GM12878 (cell line): ENCODE measurements at regions not wholly inside any gene's neighbourhood (a gene's known extent, or its start where the extent isn't known, plus 50 kb on each side); places are given as distances from the start of the nearest gene placed in this dataset.

Source experiments
- ATAC-seq: fragments of 200-7000 bp; cut with Tn5 transposase; 3 replicates; pipeline ENCODE4 v1.9.1; 2020; ENCODE audit warnings: mild to moderate bottlenecking, moderate library complexity
- BruUV-seq: library from RNA; stranded (reverse); fragments of 400-500 nt; replicated peaks from 2 replicates; lab custom pipeline; 2021; lab: Mats Ljungman, UMichigan
- CTCF ChIA-PET: fragments of 300-600 bp; sonication (Branson Sonifier 250); formaldehyde crosslinking; extraction: SDS; loops from one replicate; lab custom pipeline; 2021; ENCODE audit warnings: inconsistent platforms; lab: Yijun Ruan, JAX
- POLR2A ChIA-PET: fragments of 350-600 bp; formaldehyde crosslinking; extraction: SDS; loops from one replicate; lab custom pipeline; 2021; ENCODE audit warnings: inconsistent platforms; lab: Charles Lee
- RAD21 ChIA-PET: fragments of 300-600 bp; sonication (Branson Sonifier 250); formaldehyde crosslinking; loops from one replicate; lab custom pipeline; 2023; ENCODE audit warnings: antibody characterized with exemption; ENCODE audit not compliant: unreplicated experiment; lab: Charles Lee
- SMC1A ChIA-PET: fragments of 300-600 bp; sonication (Branson Sonifier 250); formaldehyde crosslinking; loops from one replicate; lab custom pipeline; 2023; ENCODE audit not compliant: unreplicated experiment, uncharacterized antibody; lab: Charles Lee
- DNase-seq: peaks from one replicate; pipeline ENCODE4 v3.0.0-alpha.2; 2011; ENCODE audit warnings: low read depth, low spot score
- FAIRE-seq: peaks from 3 replicates; lab custom pipeline; 2011; peaks lifted over from hg19 to GRCh38; lab: Jason Lieb, UNC
- H2AFZ ChIP-seq: 2 replicates; pipeline ENCODE4 v1.6.0; 2011; ENCODE audit warnings: low read depth, low read length, control low read depth; ENCODE audit not compliant: control insufficient read depth
- H3K27ac ChIP-seq: 2 replicates; pipeline ENCODE4 v1.5.1; 2011; ENCODE audit warnings: control low read depth; ENCODE audit not compliant: control insufficient read depth, insufficient read depth
- H3K27me3 ChIP-seq, 2 experiments: replicated peaks in 1 of 2; 2 replicates each; pipeline versions ENCODE4 v1.6.0 to v1.6.1; 2011; ENCODE audit warnings: low read length in 1 of 2; ENCODE audit not compliant: control insufficient read depth in 2 of 2, insufficient read depth in 2 of 2
- H3K36me3 ChIP-seq, 2 experiments: 2 replicates each; pipeline ENCODE4 v1.5.1; 2011; ENCODE audit warnings: low read length in 1 of 2; ENCODE audit not compliant: control insufficient read depth in 2 of 2, insufficient read depth in 2 of 2
- H3K4me1 ChIP-seq: 2 replicates; pipeline ENCODE4 v1.6.1; 2011; ENCODE audit warnings: mild to moderate bottlenecking, low read length, moderate library complexity, mixed read lengths; ENCODE audit not compliant: control insufficient read depth, insufficient read depth
- H3K4me2 ChIP-seq: 2 replicates; pipeline ENCODE4 v1.6.0; 2011; ENCODE audit warnings: control low read depth; ENCODE audit not compliant: control insufficient read depth, insufficient read depth
- H3K4me3 ChIP-seq: fragments of 200-600 bp; sonication (generic); 2 replicates; pipeline ENCODE4 v1.5.1; 2016
- H3K79me2 ChIP-seq: 2 replicates; pipeline ENCODE4 v1.6.0; 2011; ENCODE audit warnings: low read length; ENCODE audit not compliant: control insufficient read depth, insufficient read depth
- H3K9ac ChIP-seq: 2 replicates; pipeline ENCODE4 v1.8.0; 2011; ENCODE audit warnings: low read length, control low read depth, mixed read lengths; ENCODE audit not compliant: control insufficient read depth, insufficient read depth
- H3K9me3 ChIP-seq: replicated peaks from 3 replicates; pipeline ENCODE4 v1.5.1; 2011; ENCODE audit warnings: mild to moderate bottlenecking, low read length; ENCODE audit not compliant: control insufficient read depth, insufficient read depth
- H4K20me1 ChIP-seq: 2 replicates; pipeline ENCODE4 v1.6.0; 2011; ENCODE audit not compliant: control insufficient read depth, insufficient read depth
- BACH1 ChIP-seq: fragments of 450-650 bp; IDR thresholded peaks from 2 replicates; pipeline ENCODE4 v1.6.1; 2017; ENCODE audit warnings: mild to moderate bottlenecking, borderline replicate concordance
- BMI1 ChIP-seq: fragments of 450-650 bp; IDR thresholded peaks from 2 replicates; pipeline ENCODE4 v1.6.1; 2016; ENCODE audit warnings: mild to moderate bottlenecking, moderate library complexity, borderline replicate concordance
- CHD1 ChIP-seq: IDR thresholded peaks from 2 replicates; pipeline ENCODE4 v1.6.1; 2012; ENCODE audit warnings: low read depth, low read length, improper control_type of control experiment
- CREM ChIP-seq: IDR thresholded peaks from 2 replicates; pipeline ENCODE4 v1.6.1; 2014; ENCODE audit warnings: antibody characterized with exemption, low read depth
- CTCF ChIP-seq, 3 experiments: IDR thresholded peaks in 2 of 3; conservative IDR thresholded peaks in 1 of 3; 2 replicates each; pipeline ENCODE4 v1.5.1; 2011; ENCODE audit warnings: low read depth in 3 of 3, low read length in 3 of 3, mild to moderate bottlenecking in 3 of 3, control low read depth in 2 of 3, moderate library complexity in 2 of 3, inconsistent platforms in 1 of 3, mixed read lengths in 1 of 3; ENCODE audit not compliant: control insufficient read depth in 2 of 3, insufficient read depth in 1 of 3; ENCODE audit errors: extremely low read depth in 1 of 3
- SKIL ChIP-seq: fragments of 450-650 bp; IDR thresholded peaks from 2 replicates; pipeline ENCODE4 v1.6.1; 2017; ENCODE audit warnings: mild to moderate bottlenecking, low read depth, inconsistent platforms; ENCODE audit not compliant: poor library complexity, severe bottlenecking
- USF2 ChIP-seq: IDR thresholded peaks from 2 replicates; pipeline ENCODE4 v1.6.1; 2011; ENCODE audit warnings: low read depth, low read length, improper control_type of control experiment, borderline replicate concordance
- ZBTB4 ChIP-seq: fragments of 450-650 bp; formaldehyde crosslinking; IDR thresholded peaks from 2 replicates; pipeline ENCODE4 v1.4.0; 2022; ENCODE audit warnings: mild to moderate bottlenecking, moderate library complexity
- ZNF217 ChIP-seq: fragments of 450-650 bp; IDR thresholded peaks from 2 replicates; pipeline ENCODE4 v1.6.1; 2017; ENCODE audit warnings: antibody characterized with exemption, mild to moderate bottlenecking
- ZNF592 ChIP-seq: fragments of 450-650 bp; IDR thresholded peaks from 2 replicates; pipeline ENCODE4 v1.6.1; 2017; ENCODE audit warnings: mild to moderate bottlenecking, moderate library complexity
- WGBS: methylation state at CpG from one replicate; pipeline ENCODE4 v1.1.6; 2016; ENCODE audit warnings: low lambda C conversion rate; ENCODE audit not compliant: insufficient replicate concordance, insufficient coverage; ENCODE audit errors: missing lambda C conversion rate; 5-methylcytosine and 5-hydroxymethylcytosine counted together
- in situ Hi-C: fragments of 300-500 bp; cut with MboI; formaldehyde crosslinking; loops from 9 replicates; pipeline ENCODE4 v1.14.3; 2018; ENCODE audit warnings: mixed read lengths
- intact Hi-C: fragments of 100-400 bp; cut with micrococcal nuclease; formaldehyde crosslinking; loops from one replicate; pipeline ENCODE4 v1.14.2; 2022; ENCODE audit not compliant: unreplicated experiment

- ChIA-PET SMC1A (no interaction called here), POLR2A (no interaction called here), RAD21 (no interaction called here), CTCF (no interaction called here)
- Histone ChIP-seq H3K4me3 (no peak overlapping the region), H3K27me3 (no peaks in the 10 kb centered on the region), H3K79me2 (no peaks in the 10 kb centered on the region), H2AFZ (no peak overlapping the region), H3K9ac (no peak overlapping the region), H3K9me3 (no peaks in the 10 kb centered on the region), H3K27ac (no peak overlapping the region), H3K36me3 (no peaks in the 10 kb centered on the region), H3K4me2 (no peak overlapping the region), H4K20me1 (no peaks in the 10 kb centered on the region), H3K4me1 (no peaks in the 10 kb centered on the region)
- intact Hi-C loops (no loop called here), in situ Hi-C loops (no loop called here)
- BruUV-seq, result no TSS peak
- DNase-seq, result no peak
- no peak for ATAC-seq
- 2% methylated on average over 4 of the region's 4 CpGs for WGBS
- no peak for FAIRE-seq
- TF ChIP-seq USF2 (no peak), ZBTB4 (CRISPR knock-in tag) (no peak), BACH1 (no peak), ZNF592 (no peak), ZNF217 (no peak), CREM (no peak), SKIL (no peak), BMI1 (no peak), CTCF (IDR thresholded peaks at IDR 0.05 in 2 of 3, conservative IDR thresholded peaks at IDR 0.05 in 1 of 3; ENCODE audit: control insufficient read depth in 2 of 3, extremely low read depth in 1 of 3, insufficient read depth in 1 of 3, low read depth in 3 of 3, low read length in 3 of 3) (no peak), CHD1 (no peak)
Measured at GRCh38 chr3:178367817-178368617, 168.2 kb upstream of the KCNMB2 start.
